IMR-90 (cell line): ENCODE measurements at regions not wholly inside any gene's neighbourhood (a gene's known extent, or its start where the extent isn't known, plus 50 kb on each side); places are given as distances from the start of the nearest gene placed in this dataset.

Source experiments
- ATAC-seq: fragments of 200-7000 bp; cut with Tn5 transposase; 2 replicates; pipeline ENCODE4 v1.9.1; 2020; ENCODE audit warnings: low read depth, mild to moderate bottlenecking, moderate library complexity
- BruUV-seq: library from RNA; stranded (reverse); fragments of 400-500 nt; replicated peaks from 2 replicates; lab custom pipeline; 2021; lab: Mats Ljungman, UMichigan
- CTCF ChIA-PET: fragments of 300-600 bp; formaldehyde crosslinking; extraction: SDS; loops from one replicate; lab custom pipeline; 2021; ENCODE audit warnings: antibody characterized with exemption; lab: Yijun Ruan, JAX
- POLR2A ChIA-PET: fragments of 300-600 bp; sonication (Branson Sonifier 250); formaldehyde crosslinking; loops from one replicate; lab custom pipeline; 2022; ENCODE audit warnings: antibody characterized with exemption; ENCODE audit not compliant: unreplicated experiment; lab: Charles Lee
- DNase-seq: peaks from one replicate; pipeline ENCODE4 v3.0.0; 2013
- H2AFZ ChIP-seq: replicated peaks from 2 replicates; pipeline ENCODE3; 2013; ENCODE audit warnings: low read length, mild to moderate bottlenecking; ENCODE audit not compliant: poor library complexity
- H2AK5ac ChIP-seq: 2 replicates; pipeline ENCODE4 v1.6.1; 2013; ENCODE audit warnings: low read depth, low read length, inconsistent platforms
- H2AK9ac ChIP-seq: replicated peaks from 2 replicates; pipeline ENCODE3; 2013; ENCODE audit warnings: mild to moderate bottlenecking, low read depth, low read length, moderate library complexity; ENCODE audit not compliant: poor library complexity
- H2BK120ac ChIP-seq: 2 replicates; pipeline ENCODE4 v1.6.1; 2013; ENCODE audit warnings: low read depth, low read length, inconsistent platforms
- H2BK15ac ChIP-seq: 3 replicates; pipeline ENCODE4 v1.6.1; 2013; ENCODE audit warnings: low read depth, low read length, inconsistent platforms
- H2BK20ac ChIP-seq: 2 replicates; pipeline ENCODE4 v1.6.1; 2013; ENCODE audit warnings: low read depth, mild to moderate bottlenecking, inconsistent platforms, low read length, moderate library complexity
- H2BK5ac ChIP-seq: 2 replicates; pipeline ENCODE4 v1.6.1; 2013; ENCODE audit warnings: mild to moderate bottlenecking, low read depth, low read length, inconsistent platforms; ENCODE audit not compliant: poor library complexity, severe bottlenecking
- H3K14ac ChIP-seq: replicated peaks from 2 replicates; pipeline ENCODE4 v1.6.1; 2013; ENCODE audit warnings: low read depth, low read length, inconsistent platforms
- H3K18ac ChIP-seq: 2 replicates; pipeline ENCODE4 v1.6.1; 2013; ENCODE audit warnings: low read depth, low read length, control low read depth
- H3K23ac ChIP-seq: 2 replicates; pipeline ENCODE4 v1.6.1; 2013; ENCODE audit warnings: low read depth, low read length, inconsistent platforms
- H3K27ac ChIP-seq: 2 replicates; pipeline ENCODE4 v1.5.1; 2013; ENCODE audit warnings: mild to moderate bottlenecking, control low read depth, low read length; ENCODE audit not compliant: insufficient read depth
- H3K27me3 ChIP-seq: 2 replicates; pipeline ENCODE4 v1.6.1; 2013; ENCODE audit warnings: low read length; ENCODE audit not compliant: control insufficient read depth, insufficient read depth
- H3K36me3 ChIP-seq: 2 replicates; pipeline ENCODE4 v1.6.1; 2013; ENCODE audit warnings: low read length, mixed read lengths; ENCODE audit not compliant: control insufficient read depth, insufficient read depth
- H3K4ac ChIP-seq: 2 replicates; pipeline ENCODE4 v1.6.1; 2013; ENCODE audit warnings: low read depth, low read length, inconsistent platforms
- H3K4me1 ChIP-seq: 2 replicates; pipeline ENCODE4 v1.6.1; 2013; ENCODE audit warnings: low read length, mixed read lengths; ENCODE audit not compliant: control insufficient read depth, insufficient read depth
- H3K4me2 ChIP-seq: 2 replicates; pipeline ENCODE4 v1.6.1; 2013; ENCODE audit warnings: low read depth, mild to moderate bottlenecking, control low read depth, low read length, moderate library complexity
- H3K4me3 ChIP-seq: 2 replicates; pipeline ENCODE4 v1.5.1; 2013; ENCODE audit warnings: low read depth, mild to moderate bottlenecking, control low read depth, low read length, moderate library complexity; ENCODE audit not compliant: insufficient read depth
- H3K56ac ChIP-seq: 2 replicates; pipeline ENCODE4 v1.6.1; 2013; ENCODE audit warnings: low read length, inconsistent platforms; ENCODE audit not compliant: insufficient read depth; ENCODE audit errors: extremely low read depth
- H3K79me1 ChIP-seq, 2 experiments: 2 replicates each; pipeline ENCODE4 v1.6.1; 2013; ENCODE audit warnings: low read length in 2 of 2, inconsistent platforms in 1 of 2, low read depth in 1 of 2
- H3K9ac ChIP-seq: 2 replicates; pipeline ENCODE4 v1.6.1; 2013; ENCODE audit warnings: low read depth, low read length, control low read depth
- H3K9me1 ChIP-seq: 2 replicates; pipeline ENCODE4 v1.6.1; 2013; ENCODE audit warnings: low read length, inconsistent platforms; ENCODE audit not compliant: insufficient read depth
- H3K9me3 ChIP-seq: 2 replicates; pipeline ENCODE4 v1.6.1; 2013; ENCODE audit warnings: low read length; ENCODE audit not compliant: control insufficient read depth, insufficient read depth
- H4K20me1 ChIP-seq: 2 replicates; pipeline ENCODE4 v1.6.1; 2013; ENCODE audit warnings: low read length, inconsistent platforms; ENCODE audit not compliant: insufficient read depth
- H4K5ac ChIP-seq: 2 replicates; pipeline ENCODE4 v1.6.1; 2013; ENCODE audit warnings: mild to moderate bottlenecking, low read depth, low read length, control low read depth
- H4K8ac ChIP-seq, 2 experiments: 2 replicates each; pipeline ENCODE4 v1.6.1; 2013; ENCODE audit warnings: low read depth in 2 of 2, low read length in 2 of 2, control low read depth in 1 of 2, inconsistent platforms in 1 of 2
- H4K91ac ChIP-seq: 2 replicates; pipeline ENCODE4 v1.6.1; 2013; ENCODE audit warnings: low read depth, low read length, inconsistent platforms; ENCODE audit not compliant: insufficient read depth
- BHLHE40 ChIP-seq: fragments of 150-350 bp; IDR thresholded peaks from 2 replicates; pipeline ENCODE4 v1.6.1; 2016; ENCODE audit warnings: mild to moderate bottlenecking, low read depth, low read length
- CEBPB ChIP-seq: IDR thresholded peaks from 2 replicates; pipeline ENCODE4 v1.6.1; 2012; ENCODE audit warnings: low read depth, low read length, improper control_type of control experiment
- CHD1 ChIP-seq: IDR thresholded peaks from 2 replicates; pipeline ENCODE4 v1.6.1; 2012; ENCODE audit warnings: low read depth, low read length, improper control_type of control experiment
- CTCF ChIP-seq: conservative IDR thresholded peaks from 2 replicates; pipeline ENCODE4 v1.5.1; 2012; ENCODE audit warnings: mild to moderate bottlenecking, low read depth, low read length, improper control_type of control experiment
- FOS ChIP-seq: fragments of 150-350 bp; IDR thresholded peaks from 2 replicates; pipeline ENCODE4 v1.6.1; 2016; ENCODE audit warnings: low read depth, low read length
- MAFK ChIP-seq: IDR thresholded peaks from 2 replicates; pipeline ENCODE4 v1.6.1; 2012; ENCODE audit warnings: low read depth, low read length, improper control_type of control experiment
- MAZ ChIP-seq: IDR thresholded peaks from 2 replicates; pipeline ENCODE4 v1.6.1; 2012; ENCODE audit warnings: low read depth, mild to moderate bottlenecking, low read length, improper control_type of control experiment, moderate library complexity, borderline replicate concordance
- MXI1 ChIP-seq: IDR thresholded peaks from 2 replicates; pipeline ENCODE4 v1.6.1; 2012; ENCODE audit warnings: low read depth, mild to moderate bottlenecking, low read length, moderate library complexity, borderline replicate concordance
- NFE2L2 ChIP-seq: fragments of 150-350 bp; IDR thresholded peaks from 2 replicates; pipeline ENCODE4 v1.6.1; 2016; ENCODE audit warnings: low read depth, mild to moderate bottlenecking, low read length
- POLR2A ChIP-seq: IDR thresholded peaks from 2 replicates; pipeline ENCODE4 v1.6.1; 2012; ENCODE audit warnings: mild to moderate bottlenecking, low read depth, low read length
- RAD21 ChIP-seq: IDR thresholded peaks from 2 replicates; pipeline ENCODE4 v1.6.1; 2012; ENCODE audit warnings: low read length, improper control_type of control experiment
- RCOR1 ChIP-seq: IDR thresholded peaks from 2 replicates; pipeline ENCODE4 v1.6.1; 2012; ENCODE audit warnings: mild to moderate bottlenecking, low read length, improper control_type of control experiment; ENCODE audit not compliant: insufficient replicate concordance
- RFX5 ChIP-seq: IDR thresholded peaks from 2 replicates; pipeline ENCODE4 v1.8.0; 2012; ENCODE audit warnings: low read depth, mild to moderate bottlenecking, low read length, moderate library complexity
- SMC3 ChIP-seq: fragments of 150-350 bp; IDR thresholded peaks from 2 replicates; pipeline ENCODE4 v1.6.1; 2016; ENCODE audit warnings: low read depth, mild to moderate bottlenecking, antibody characterized with exemption, low read length, moderate library complexity
- WGBS, 2 experiments: methylation state at CpG; one replicate each; pipeline versions ENCODE4 v1.1.5 to v1.1.7; 2013; ENCODE audit warnings: missing lambda C conversion rate in 2 of 2; ENCODE audit not compliant: insufficient read length in 1 of 2; ENCODE audit errors: extremely low coverage in 2 of 2; 5-methylcytosine and 5-hydroxymethylcytosine counted together
- dilution Hi-C: fragments of 300-500 bp; cut with HindIII; formaldehyde crosslinking; loops from one replicate; pipeline ENCODE4 v1.14.3; 2018; ENCODE audit warnings: low sequenced_read_pairs; ENCODE audit not compliant: unreplicated experiment
- in situ Hi-C: fragments of 300-500 bp; cut with MboI; formaldehyde crosslinking; loops from 3 replicates; pipeline ENCODE4 v1.14.3; 2019; ENCODE audit warnings: low sequenced_read_pairs, inconsistent platforms, mixed read lengths
- intact Hi-C: fragments of 100-400 bp; cut with micrococcal nuclease; formaldehyde crosslinking; loops from 2 replicates; pipeline ENCODE4 v1.10.0; 2022
- TF ChIP-seq, protein P1 (sequence below): fragments of 150-350 bp; IDR thresholded peaks from 2 replicates; pipeline ENCODE4 v1.6.1; 2016; ENCODE audit warnings: low read depth, mild to moderate bottlenecking, low read length, moderate library complexity, borderline replicate concordance
- TF ChIP-seq, protein P2 (sequence below): fragments of 150-350 bp; IDR thresholded peaks from 2 replicates; pipeline ENCODE4 v1.6.1; 2017; ENCODE audit warnings: mild to moderate bottlenecking, antibody characterized with exemption, low read length, low read depth

- Histone ChIP-seq H3K4me3 (no peak overlapping the region), H2AFZ (no peak overlapping the region), H2AK5ac (no peak overlapping the region), H3K4me1 (no peaks in the 10 kb centered on the region), H3K4ac (no peak overlapping the region), H3K14ac (no peak overlapping the region), H3K9me3 (peaks cover 31% of the 10 kb centered on the region), H3K79me1 (no peaks in the 10 kb centered on the region), H3K18ac (no peak overlapping the region), H3K27me3 (no peaks in the 10 kb centered on the region), H3K23ac (no peak overlapping the region), H4K8ac (no peak overlapping the region), H3K56ac (no peak overlapping the region), H2BK15ac (no peak overlapping the region), H4K5ac (no peak overlapping the region), H3K4me2 (no peak overlapping the region), H4K20me1 (no peaks in the 10 kb centered on the region), H2BK5ac (peak overlapping the region; percentile 86), H3K36me3 (no peaks in the 10 kb centered on the region), H3K9me1 (no peaks in the 10 kb centered on the region), H4K91ac (no peak overlapping the region), H2BK20ac (no peak overlapping the region), H2AK9ac (no peak overlapping the region), H3K27ac (no peak overlapping the region), H2BK120ac (no peak overlapping the region), H3K9ac (no peak overlapping the region)
- CTCF ChIA-PET, result no interaction called here
- intact Hi-C loops, result no loop called here
- POLR2A ChIA-PET, result no interaction called here
- dilution Hi-C loops, result no loop called here
- ATAC-seq (no peak), DNase-seq (no peak)
- no TSS peak for BruUV-seq
- TF ChIP-seq FOS (no peak), CHD1 (no peak), MAFK (no peak), CEBPB (no peak), MAZ (no peak), RAD21 (no peak), POLR2A (no peak), RFX5 (no peak), MXI1 (no peak), CTCF (no peak), RCOR1 (no peak), BHLHE40 (no peak), NFE2L2 (no peak), SMC3 (no peak)
- TF ChIP-seq, protein P1, sequence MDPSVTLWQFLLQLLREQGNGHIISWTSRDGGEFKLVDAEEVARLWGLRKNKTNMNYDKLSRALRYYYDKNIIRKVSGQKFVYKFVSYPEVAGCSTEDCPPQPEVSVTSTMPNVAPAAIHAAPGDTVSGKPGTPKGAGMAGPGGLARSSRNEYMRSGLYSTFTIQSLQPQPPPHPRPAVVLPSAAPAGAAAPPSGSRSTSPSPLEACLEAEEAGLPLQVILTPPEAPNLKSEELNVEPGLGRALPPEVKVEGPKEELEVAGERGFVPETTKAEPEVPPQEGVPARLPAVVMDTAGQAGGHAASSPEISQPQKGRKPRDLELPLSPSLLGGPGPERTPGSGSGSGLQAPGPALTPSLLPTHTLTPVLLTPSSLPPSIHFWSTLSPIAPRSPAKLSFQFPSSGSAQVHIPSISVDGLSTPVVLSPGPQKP, result no peak
- TF ChIP-seq, protein P2, sequence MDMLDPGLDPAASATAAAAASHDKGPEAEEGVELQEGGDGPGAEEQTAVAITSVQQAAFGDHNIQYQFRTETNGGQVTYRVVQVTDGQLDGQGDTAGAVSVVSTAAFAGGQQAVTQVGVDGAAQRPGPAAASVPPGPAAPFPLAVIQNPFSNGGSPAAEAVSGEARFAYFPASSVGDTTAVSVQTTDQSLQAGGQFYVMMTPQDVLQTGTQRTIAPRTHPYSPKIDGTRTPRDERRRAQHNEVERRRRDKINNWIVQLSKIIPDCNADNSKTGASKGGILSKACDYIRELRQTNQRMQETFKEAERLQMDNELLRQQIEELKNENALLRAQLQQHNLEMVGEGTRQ, result no peak
- in situ Hi-C loops, result no loop called here
- 100% methylated on average over 1 of the region's 7 CpGs; no CpG with 5 or more reads in 1 of the 2 experiments for WGBS, 2 experiments
These were observed 243.2 kb upstream of the HDAC4 start for GRCh38 chr2:239644011-239644410.
